GM12878 (cell line): ENCODE measurements at regions not wholly inside any gene's neighbourhood (a gene's known extent, or its start where the extent isn't known, plus 50 kb on each side); places are given as distances from the start of the nearest gene placed in this dataset.

Experiments
- CBFB ChIP-seq: IDR thresholded peaks from 2 replicates; pipeline ENCODE4 v1.6.1; 2016; ENCODE audit warnings: antibody characterized with exemption, low read depth
- CHD2 ChIP-seq: IDR thresholded peaks from 2 replicates; pipeline ENCODE4 v1.6.1; 2011; ENCODE audit warnings: low read depth, low read length, improper control_type of control experiment, borderline replicate concordance
- CREB1 ChIP-seq: IDR thresholded peaks from 2 replicates; pipeline ENCODE4 v1.6.1; 2012; ENCODE audit warnings: low read depth, mild to moderate bottlenecking, inconsistent platforms
- EP300 ChIP-seq, 2 experiments: fragments of 150-350 bp in 1 of 2; IDR thresholded peaks; 2 replicates each; pipeline ENCODE4 v1.6.1; 2011 to 2012; ENCODE audit warnings: low read depth in 2 of 2, low read length in 2 of 2, borderline replicate concordance in 1 of 2, improper control_type of control experiment in 1 of 2, inconsistent platforms in 1 of 2; ENCODE audit not compliant: control insufficient read depth in 1 of 2
- ESRRA ChIP-seq: IDR thresholded peaks from 2 replicates; pipeline ENCODE4 v1.6.1; 2012; ENCODE audit warnings: mild to moderate bottlenecking, low read length, improper control_type of control experiment
- ETV6 ChIP-seq, 2 experiments: fragments of 450-650 bp in 1 of 2; IDR thresholded peaks in 1 of 2; conservative IDR thresholded peaks in 1 of 2; 2 replicates each; pipeline ENCODE4 v1.6.1; 2014; ENCODE audit warnings: antibody characterized with exemption in 1 of 2, borderline replicate concordance in 1 of 2, low read depth in 1 of 2, mild to moderate bottlenecking in 1 of 2, moderate library complexity in 1 of 2
- GABPA ChIP-seq: IDR thresholded peaks from 2 replicates; pipeline ENCODE4 v1.6.1; 2014; ENCODE audit warnings: antibody characterized with exemption, low read depth, mild to moderate bottlenecking, inconsistent platforms
- POLR2AphosphoS2 ChIP-seq: IDR thresholded peaks from 2 replicates; pipeline ENCODE4 v1.6.1; 2011; ENCODE audit warnings: low read depth, mild to moderate bottlenecking, low read length, improper control_type of control experiment, moderate library complexity
- RAD21 ChIP-seq: IDR thresholded peaks from 2 replicates; pipeline ENCODE4 v1.6.1; 2011; ENCODE audit warnings: mild to moderate bottlenecking, low read depth, low read length, moderate library complexity; ENCODE audit not compliant: insufficient read depth
- SIN3A ChIP-seq: IDR thresholded peaks from 2 replicates; pipeline ENCODE4 v1.6.1; 2012; ENCODE audit warnings: low read depth, low read length, improper control_type of control experiment
- STAT3 ChIP-seq: IDR thresholded peaks from 2 replicates; pipeline ENCODE4 v1.6.1; 2011; ENCODE audit warnings: low read depth, low read length, improper control_type of control experiment
- TCF7 ChIP-seq: IDR thresholded peaks from 2 replicates; pipeline ENCODE4 v1.6.1; 2014; ENCODE audit warnings: antibody characterized with exemption, borderline replicate concordance

- TF ChIP-seq EP300 (IDR thresholded peaks at IDR 0.05; ENCODE audit: borderline replicate concordance in 1 of 2, control insufficient read depth in 1 of 2, low read depth in 2 of 2, low read length in 2 of 2) (no peak), ETV6 (conservative IDR thresholded peaks at IDR 0.05 in 1 of 2, IDR thresholded peaks at IDR 0.05 in 1 of 2; ENCODE audit: borderline replicate concordance in 1 of 2, low read depth in 1 of 2) (no peak), CREB1 (no peak), RAD21 (no peak), GABPA (no peak), POLR2AphosphoS2 (no peak), CHD2 (no peak), STAT3 (no peak), ESRRA (no peak), CBFB (no peak), TCF7 (no peak), SIN3A (no peak)
These were observed 276.6 kb upstream of the TPM1 start for GRCh38 chr15:62765916-62766315.
